ENCODE measurements at regions not wholly inside any gene's neighbourhood (a gene's known extent, or its start where the extent isn't known, plus 50 kb on each side); places are given as distances from the start of the nearest gene placed in this dataset.

DNA sequence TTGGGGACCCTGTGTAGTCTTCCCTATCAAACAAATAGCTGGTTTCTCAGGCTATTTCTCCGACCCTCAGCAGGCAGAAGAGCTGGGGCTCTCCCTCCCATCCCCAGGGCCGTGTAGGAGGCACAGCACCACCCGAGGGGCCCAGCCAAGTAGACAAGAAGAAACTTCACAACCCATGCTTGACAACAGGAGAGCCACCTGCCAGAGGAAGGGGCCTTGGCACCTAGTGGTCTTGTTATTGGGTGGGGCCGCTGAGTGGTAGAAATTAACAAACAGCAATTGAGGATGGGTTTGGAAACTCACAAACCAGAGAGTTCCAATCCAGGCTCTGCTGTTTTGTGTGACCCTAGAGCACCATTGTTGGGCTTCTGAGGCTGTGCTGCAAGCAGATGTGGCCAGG, 108.5 kb upstream of the CHD6 start:
- Histone ChIP-seq H3K9me3 (ENCODE audit: control insufficient read depth, low read length) (no peaks in the 10 kb centered on the region), H3K4me1 (ENCODE audit: control insufficient read depth in 1 of 2, insufficient read depth in 2 of 2, low read length in 2 of 2) (no peaks in the 10 kb centered on the region), H3K4me3 (ENCODE audit: low read length in 2 of 2) (no peak overlapping the region), H3K36me3 (ENCODE audit: control insufficient read depth in 1 of 2, insufficient read depth in 2 of 2, low read length in 1 of 2) (no peaks in the 10 kb centered on the region), H3K27ac (ENCODE audit: low read depth in 1 of 2, low read length in 2 of 2) (no peak overlapping the region), H3K27me3 (ENCODE audit: control insufficient read depth in 1 of 2, insufficient read depth in 2 of 2, low read length in 1 of 2) (no peaks in the 10 kb centered on the region)
- intact Hi-C loops (cut with DNase I), result no loop called here
- 62 to 63% methylated on average over 4 of the region's 4 CpGs for WGBS, 2 donors
- ATAC-seq (ENCODE audit: low FRiP score) (no peak), DNase-seq (no peak)

DNA sequence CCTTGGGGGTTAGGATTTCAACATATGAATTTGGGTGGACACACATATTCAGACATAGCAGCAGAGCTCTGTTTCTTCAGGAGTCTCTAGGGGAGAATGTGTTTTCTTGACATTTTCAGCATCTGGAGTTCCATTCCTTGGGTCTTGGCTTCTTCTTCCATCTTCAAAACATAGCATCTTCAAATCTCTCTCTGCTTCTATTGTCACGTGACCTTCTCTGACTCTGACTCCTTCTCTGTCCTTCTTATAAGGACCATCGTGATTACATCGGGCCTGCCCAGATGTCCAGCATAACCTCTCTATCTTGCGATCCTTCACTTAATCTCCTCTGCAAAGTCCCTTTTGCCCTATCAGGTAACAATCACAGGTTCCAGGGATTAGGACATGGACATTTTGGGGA, 101.0 kb upstream of the CHD6 start:
- DNase-seq (no peak), ATAC-seq (ENCODE audit: low FRiP score) (no peak)
- no peak overlapping the region for H3K27ac ChIP-seq (ENCODE audit: low read depth in 1 of 2, low read length in 2 of 2)
- 91 to 97% methylated on average over 4 of the region's 4 CpGs for WGBS, 2 donors
- no peaks in the 10 kb centered on the region for H3K9me3 ChIP-seq (ENCODE audit: control insufficient read depth, low read length)
- no peaks in the 10 kb centered on the region for H3K36me3 ChIP-seq (ENCODE audit: control insufficient read depth in 1 of 2, insufficient read depth in 2 of 2, low read length in 1 of 2)
- H3K4me3 ChIP-seq (ENCODE audit: low read length in 2 of 2), result no peak overlapping the region
- peaks cover 0 to 2% of the 10 kb centered on the region in 2 donors for H3K27me3 ChIP-seq (ENCODE audit: control insufficient read depth in 1 of 2, insufficient read depth in 2 of 2, low read length in 1 of 2)
- no peaks in the 10 kb centered on the region for H3K4me1 ChIP-seq (ENCODE audit: control insufficient read depth in 1 of 2, insufficient read depth in 2 of 2, low read length in 2 of 2)
- intact Hi-C loops (cut with DNase I), result no loop called here

DNA sequence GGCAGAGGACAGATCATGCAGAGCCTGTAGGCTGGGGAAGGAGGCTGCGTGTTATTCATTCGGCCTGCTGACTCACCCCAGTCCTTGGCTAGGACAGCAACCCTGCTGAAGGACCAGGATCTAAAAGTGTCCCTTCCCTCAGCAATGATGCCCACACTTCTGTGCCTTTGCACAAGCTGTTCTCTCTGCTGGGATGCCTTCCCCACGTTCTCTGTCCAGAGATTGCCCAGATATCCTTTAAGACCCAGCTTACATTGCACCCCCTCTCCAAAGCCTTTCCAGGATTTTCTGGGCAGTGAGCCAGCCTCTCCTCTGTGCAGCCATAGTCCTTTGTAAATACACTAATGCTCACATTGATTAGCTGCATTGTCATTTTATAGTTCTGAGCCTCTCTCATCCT, 99.3 kb upstream of the CHD6 start:
- DNase-seq (peak in 1 of 2 donors; percentile 46), ATAC-seq (ENCODE audit: low FRiP score) (peak; percentile 15)
- Histone ChIP-seq H3K4me3 (ENCODE audit: low read length in 2 of 2) (no peak overlapping the region), H3K36me3 (ENCODE audit: control insufficient read depth in 1 of 2, insufficient read depth in 2 of 2, low read length in 1 of 2) (no peaks in the 10 kb centered on the region), H3K9me3 (ENCODE audit: control insufficient read depth, low read length) (peaks cover 4% of the 10 kb centered on the region), H3K4me1 (ENCODE audit: control insufficient read depth in 1 of 2, insufficient read depth in 2 of 2, low read length in 2 of 2) (no peaks in the 10 kb centered on the region), H3K27me3 (ENCODE audit: control insufficient read depth in 1 of 2, insufficient read depth in 2 of 2, low read length in 1 of 2) (peaks cover 0 to 2% of the 10 kb centered on the region in 2 donors), H3K27ac (ENCODE audit: low read depth in 1 of 2, low read length in 2 of 2) (no peak overlapping the region)
- 11 to 13% methylated on average over 3 of the region's 3 CpGs for WGBS, 2 donors
- intact Hi-C loops (cut with DNase I), result no loop called here

DNA sequence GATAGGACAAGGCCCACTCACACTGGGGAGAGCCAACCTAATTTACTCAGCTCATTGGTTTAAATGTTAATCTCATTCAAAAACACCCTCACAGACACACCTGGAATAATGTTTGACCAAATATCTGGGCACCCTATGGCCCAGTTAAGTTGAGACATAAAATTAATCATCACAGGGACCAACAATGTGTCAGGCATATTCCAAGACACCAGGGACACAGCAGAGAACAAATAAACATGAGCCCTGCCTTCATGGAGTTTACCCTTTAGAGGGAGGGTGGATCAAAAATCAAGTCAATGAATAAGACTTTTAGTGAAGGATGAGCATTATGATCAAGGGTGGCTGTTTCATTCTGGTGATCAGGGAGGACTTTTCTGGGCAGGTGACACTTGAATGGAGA, 98.7 kb upstream of the CHD6 start:
- Histone ChIP-seq H3K9me3 (ENCODE audit: control insufficient read depth, low read length) (peaks cover 4% of the 10 kb centered on the region), H3K27me3 (ENCODE audit: control insufficient read depth in 1 of 2, insufficient read depth in 2 of 2, low read length in 1 of 2) (peaks cover 0 to 2% of the 10 kb centered on the region in 2 donors), H3K4me1 (ENCODE audit: control insufficient read depth in 1 of 2, insufficient read depth in 2 of 2, low read length in 2 of 2) (no peaks in the 10 kb centered on the region), H3K4me3 (ENCODE audit: low read length in 2 of 2) (no peak overlapping the region), H3K27ac (ENCODE audit: low read depth in 1 of 2, low read length in 2 of 2) (no peak overlapping the region), H3K36me3 (ENCODE audit: control insufficient read depth in 1 of 2, insufficient read depth in 2 of 2, low read length in 1 of 2) (no peaks in the 10 kb centered on the region)
- DNase-seq (no peak), ATAC-seq (ENCODE audit: low FRiP score) (no peak)
- intact Hi-C loops (cut with DNase I), result no loop called here

DNA sequence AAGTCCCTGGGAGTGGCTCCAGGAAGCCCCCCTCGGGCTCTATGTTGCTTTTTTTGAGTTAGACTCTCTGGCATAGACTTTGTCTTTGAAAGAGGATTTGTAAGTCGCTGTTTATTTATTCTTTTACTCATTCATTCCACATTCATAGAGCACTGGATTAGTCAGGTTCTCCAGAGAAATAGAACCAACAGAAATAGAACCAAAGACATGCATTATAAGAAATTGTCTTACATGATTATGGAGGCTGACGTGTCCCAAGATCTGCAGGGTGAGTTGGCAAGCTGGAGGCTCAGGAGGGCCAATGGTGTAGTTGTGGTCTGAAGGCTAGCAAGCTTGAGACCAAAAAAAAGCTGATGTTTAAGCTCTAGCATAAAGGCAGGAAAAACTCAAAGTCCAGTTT, 98.3 kb upstream of the CHD6 start:
- Histone ChIP-seq H3K9me3 (ENCODE audit: control insufficient read depth, low read length) (peaks cover 4% of the 10 kb centered on the region), H3K27ac (ENCODE audit: low read depth in 1 of 2, low read length in 2 of 2) (no peak overlapping the region), H3K4me1 (ENCODE audit: control insufficient read depth in 1 of 2, insufficient read depth in 2 of 2, low read length in 2 of 2) (no peaks in the 10 kb centered on the region), H3K36me3 (ENCODE audit: control insufficient read depth in 1 of 2, insufficient read depth in 2 of 2, low read length in 1 of 2) (no peaks in the 10 kb centered on the region), H3K4me3 (ENCODE audit: low read length in 2 of 2) (no peak overlapping the region), H3K27me3 (ENCODE audit: control insufficient read depth in 1 of 2, insufficient read depth in 2 of 2, low read length in 1 of 2) (peaks cover 0 to 2% of the 10 kb centered on the region in 2 donors)
- intact Hi-C loops (cut with DNase I), result no loop called here
- WGBS, 2 donors, result 32 to 43% methylated on average over 3 of the region's 3 CpGs
- ATAC-seq (ENCODE audit: low FRiP score) (no peak), DNase-seq (no peak)

DNA sequence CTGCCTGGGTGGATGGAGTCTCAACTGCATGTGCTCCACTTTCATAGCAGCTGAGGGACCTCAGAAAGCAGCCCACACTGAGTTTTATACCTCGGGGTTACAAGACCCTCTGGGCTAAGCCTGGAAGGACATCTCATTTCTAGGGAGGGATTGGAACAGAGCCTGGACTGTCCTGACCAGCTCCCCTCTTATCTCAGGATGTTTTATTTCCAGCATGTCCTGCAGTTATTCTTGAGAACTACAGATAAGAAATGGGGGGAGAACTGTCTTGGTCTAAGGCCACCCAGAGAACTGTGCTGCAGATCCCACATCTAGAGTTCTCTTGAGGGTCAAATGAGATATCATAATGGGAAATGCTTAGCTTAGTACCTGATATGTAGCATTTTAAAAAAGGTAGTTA, 97.3 kb upstream of the CHD6 start:
- 54 to 59% methylated on average over 1 of the region's 1 CpG for WGBS, 2 donors
- intact Hi-C loops (cut with DNase I), result no loop called here
- H3K4me3 ChIP-seq (ENCODE audit: low read length in 2 of 2), result no peak overlapping the region
- H3K36me3 ChIP-seq (ENCODE audit: control insufficient read depth in 1 of 2, insufficient read depth in 2 of 2, low read length in 1 of 2), result no peaks in the 10 kb centered on the region
- ATAC-seq (ENCODE audit: low FRiP score), result no peak
- DNase-seq, result no peak
- H3K9me3 ChIP-seq (ENCODE audit: control insufficient read depth, low read length), result peaks cover 4% of the 10 kb centered on the region
- no peaks in the 10 kb centered on the region for H3K4me1 ChIP-seq (ENCODE audit: control insufficient read depth in 1 of 2, insufficient read depth in 2 of 2, low read length in 2 of 2)
- peaks cover 0 to 2% of the 10 kb centered on the region in 2 donors for H3K27me3 ChIP-seq (ENCODE audit: control insufficient read depth in 1 of 2, insufficient read depth in 2 of 2, low read length in 1 of 2)
- no peak overlapping the region for H3K27ac ChIP-seq (ENCODE audit: low read depth in 1 of 2, low read length in 2 of 2)

DNA sequence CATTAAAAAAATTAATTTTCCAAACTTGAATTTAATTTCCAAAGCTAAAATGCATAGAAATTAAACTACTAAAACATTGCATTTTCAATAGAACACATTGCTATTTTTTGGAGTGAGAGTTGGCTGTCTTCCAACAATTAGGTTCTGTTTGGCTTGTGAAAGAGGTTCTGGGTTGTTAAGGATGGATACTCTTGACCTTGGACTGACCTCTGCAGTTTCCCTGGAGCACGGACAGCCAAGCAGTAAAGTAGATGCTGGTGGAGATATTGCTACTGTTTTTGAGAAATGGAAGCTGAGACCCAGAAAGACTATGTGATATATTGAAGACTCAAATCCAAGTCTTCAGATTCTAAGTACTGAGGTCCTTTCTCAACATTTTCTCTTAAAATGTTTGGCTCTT, 95.9 kb upstream of the CHD6 start:
- intact Hi-C loops (cut with DNase I), result no loop called here
- no peak for ATAC-seq (ENCODE audit: low FRiP score)
- H3K27ac ChIP-seq (ENCODE audit: low read depth in 1 of 2, low read length in 2 of 2), result no peak overlapping the region

DNA sequence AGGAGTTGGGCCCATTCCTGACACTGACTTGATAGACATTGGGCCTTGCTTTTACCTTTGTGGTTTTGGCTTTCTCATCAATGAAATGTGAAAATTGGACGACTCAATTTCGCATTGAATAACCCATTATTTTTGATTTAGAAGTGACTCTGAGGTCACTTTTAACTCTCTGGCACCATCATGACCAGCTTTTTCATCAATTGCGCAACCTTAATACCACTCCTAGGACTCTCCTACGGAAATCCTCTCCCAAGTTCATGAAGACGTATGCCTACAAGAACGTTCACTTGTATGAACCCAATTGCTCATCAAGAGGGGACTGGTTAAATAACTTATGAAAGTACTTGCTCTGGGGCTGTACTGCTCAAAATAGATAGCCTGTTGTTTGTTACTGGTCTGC, 86.7 kb upstream of the CHD6 start:
- DNase-seq (no peak), ATAC-seq (ENCODE audit: low FRiP score) (no peak)
- no peaks in the 10 kb centered on the region for H3K36me3 ChIP-seq (ENCODE audit: control insufficient read depth in 1 of 2, insufficient read depth in 2 of 2, low read length in 1 of 2)
- H3K27me3 ChIP-seq (ENCODE audit: control insufficient read depth in 1 of 2, insufficient read depth in 2 of 2, low read length in 1 of 2), result peaks cover 0 to 2% of the 10 kb centered on the region in 2 donors
- intact Hi-C loops (cut with DNase I), result no loop called here
- H3K4me3 ChIP-seq (ENCODE audit: low read length in 2 of 2), result no peak overlapping the region
- WGBS, 2 donors, result 88 to 90% methylated on average over 6 of the region's 6 CpGs
- no peaks in the 10 kb centered on the region for H3K9me3 ChIP-seq (ENCODE audit: control insufficient read depth, low read length)
- H3K27ac ChIP-seq (ENCODE audit: low read depth in 1 of 2, low read length in 2 of 2), result no peak overlapping the region
- H3K4me1 ChIP-seq (ENCODE audit: control insufficient read depth in 1 of 2, insufficient read depth in 2 of 2, low read length in 2 of 2), result no peaks in the 10 kb centered on the region

More for the DNA sequence above, 95.9 kb upstream of the CHD6 start:
- no peaks in the 10 kb centered on the region for H3K36me3 ChIP-seq (ENCODE audit: control insufficient read depth in 1 of 2, insufficient read depth in 2 of 2, low read length in 1 of 2)
- DNase-seq, result no peak
- WGBS, 2 donors, result 0 to 28% methylated on average over 1 of the region's 1 CpG
- peaks cover 0 to 2% of the 10 kb centered on the region in 2 donors for H3K27me3 ChIP-seq (ENCODE audit: control insufficient read depth in 1 of 2, insufficient read depth in 2 of 2, low read length in 1 of 2)
- H3K4me3 ChIP-seq (ENCODE audit: low read length in 2 of 2), result no peak overlapping the region
- peaks cover 4% of the 10 kb centered on the region for H3K9me3 ChIP-seq (ENCODE audit: control insufficient read depth, low read length)
- H3K4me1 ChIP-seq (ENCODE audit: control insufficient read depth in 1 of 2, insufficient read depth in 2 of 2, low read length in 2 of 2), result no peaks in the 10 kb centered on the region

DNA sequence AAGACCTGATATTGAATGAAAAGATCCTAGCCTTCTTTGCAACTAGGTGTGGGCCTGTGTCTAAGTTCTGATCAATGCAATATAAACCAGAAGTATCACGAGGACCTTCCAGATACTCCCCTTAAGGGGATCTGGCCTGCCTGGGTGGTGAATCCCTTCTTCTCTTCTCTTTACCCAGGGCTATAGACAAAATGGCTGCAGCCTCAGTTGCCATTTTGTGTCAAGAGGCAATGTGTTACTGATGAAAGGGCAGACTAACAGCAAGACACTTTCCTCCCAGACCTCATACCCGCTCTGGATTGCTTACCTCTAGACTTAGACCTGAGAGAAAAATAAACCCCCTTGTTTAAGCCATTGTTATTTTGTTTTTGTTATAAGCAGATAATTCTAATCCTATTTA, 84.5 kb upstream of the CHD6 start:
- Histone ChIP-seq H3K36me3 (ENCODE audit: control insufficient read depth in 1 of 2, insufficient read depth in 2 of 2, low read length in 1 of 2) (no peaks in the 10 kb centered on the region), H3K4me1 (ENCODE audit: control insufficient read depth in 1 of 2, insufficient read depth in 2 of 2, low read length in 2 of 2) (no peaks in the 10 kb centered on the region), H3K9me3 (ENCODE audit: control insufficient read depth, low read length) (no peaks in the 10 kb centered on the region), H3K27ac (ENCODE audit: low read depth in 1 of 2, low read length in 2 of 2) (no peak overlapping the region), H3K4me3 (ENCODE audit: low read length in 2 of 2) (no peak overlapping the region), H3K27me3 (ENCODE audit: control insufficient read depth in 1 of 2, insufficient read depth in 2 of 2, low read length in 1 of 2) (peaks cover 0 to 2% of the 10 kb centered on the region in 2 donors)
- no peak for ATAC-seq (ENCODE audit: low FRiP score)
- intact Hi-C loops (cut with DNase I), result no loop called here
- 92 to 93% methylated on average over 2 of the region's 2 CpGs for WGBS, 2 donors
- DNase-seq, result no peak

Data from aorta (tissue), 5 donors.